Progenitor cell of endocrine pancreas (in vitro differentiated cells): ENCODE measurements at regions not wholly inside any gene's neighbourhood (a gene's known extent, or its start where the extent isn't known, plus 50 kb on each side); places are given as distances from the start of the nearest gene placed in this dataset.

Experiments
- DNase-seq: peaks from one replicate; pipeline ENCODE4 v3.0.0; 2021; ENCODE audit warnings: low spot score; ENCODE audit not compliant: unreplicated experiment
- H3K27ac Mint-ChIP-seq: 2 replicates; pipeline ENCODE4 v1.8.0; 2021; ENCODE audit warnings: mild to moderate bottlenecking, moderate library complexity, mixed read lengths
- H3K27me3 Mint-ChIP-seq: 2 replicates; pipeline ENCODE4 v1.8.0; 2021; ENCODE audit warnings: mixed read lengths
- H3K36me3 Mint-ChIP-seq: 2 replicates; pipeline ENCODE4 v1.8.0; 2022; ENCODE audit warnings: mixed read lengths; ENCODE audit not compliant: insufficient read depth
- H3K4me1 Mint-ChIP-seq: 2 replicates; pipeline ENCODE4 v1.8.0; 2021; ENCODE audit warnings: low read depth, mixed read lengths
- H3K4me3 Mint-ChIP-seq: 2 replicates; pipeline ENCODE4 v1.8.0; 2021; ENCODE audit warnings: low read depth, mild to moderate bottlenecking, moderate library complexity, mixed read lengths
- H3K9me3 Mint-ChIP-seq: 2 replicates; pipeline ENCODE4 v1.8.0; 2021; ENCODE audit warnings: low read depth, mixed read lengths
- TF ChIP-seq, protein P1 (sequence below): fragments of 200-600 bp; sonication (generic); IDR thresholded peaks from one replicate; pipeline ENCODE4 v1.5.0; 2021; ENCODE audit warnings: antibody characterized with exemption, mild to moderate bottlenecking; ENCODE audit not compliant: unreplicated experiment

DNA sequence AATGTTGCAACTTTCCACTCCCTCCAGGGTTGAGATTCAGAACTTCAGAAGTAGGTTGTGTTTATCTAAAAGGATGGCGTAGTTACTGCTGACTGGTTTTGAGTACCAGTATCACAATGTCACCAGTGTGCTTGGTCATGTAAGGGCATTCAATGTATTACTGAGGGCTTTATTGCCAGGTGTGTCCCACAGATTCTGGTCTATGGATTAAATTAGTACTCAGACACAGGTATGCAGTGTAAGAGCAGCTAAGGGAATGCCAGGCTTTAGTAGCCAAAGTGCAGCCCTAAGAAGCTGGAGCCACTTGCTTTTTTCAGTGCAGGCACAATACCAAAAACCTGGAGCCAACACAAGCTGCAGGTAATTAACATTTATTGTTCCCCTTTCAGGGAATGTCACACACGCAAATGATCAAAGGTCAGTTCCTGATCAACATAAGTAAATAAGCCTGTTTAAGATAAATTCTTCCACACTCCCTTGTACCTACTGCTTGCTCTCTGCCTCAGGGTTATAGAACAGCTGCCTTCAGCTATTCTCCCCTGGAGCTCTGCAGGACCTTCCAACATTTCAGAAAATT lies 130.1 kb upstream of the ZNF91 start:
- TF ChIP-seq, protein P1, sequence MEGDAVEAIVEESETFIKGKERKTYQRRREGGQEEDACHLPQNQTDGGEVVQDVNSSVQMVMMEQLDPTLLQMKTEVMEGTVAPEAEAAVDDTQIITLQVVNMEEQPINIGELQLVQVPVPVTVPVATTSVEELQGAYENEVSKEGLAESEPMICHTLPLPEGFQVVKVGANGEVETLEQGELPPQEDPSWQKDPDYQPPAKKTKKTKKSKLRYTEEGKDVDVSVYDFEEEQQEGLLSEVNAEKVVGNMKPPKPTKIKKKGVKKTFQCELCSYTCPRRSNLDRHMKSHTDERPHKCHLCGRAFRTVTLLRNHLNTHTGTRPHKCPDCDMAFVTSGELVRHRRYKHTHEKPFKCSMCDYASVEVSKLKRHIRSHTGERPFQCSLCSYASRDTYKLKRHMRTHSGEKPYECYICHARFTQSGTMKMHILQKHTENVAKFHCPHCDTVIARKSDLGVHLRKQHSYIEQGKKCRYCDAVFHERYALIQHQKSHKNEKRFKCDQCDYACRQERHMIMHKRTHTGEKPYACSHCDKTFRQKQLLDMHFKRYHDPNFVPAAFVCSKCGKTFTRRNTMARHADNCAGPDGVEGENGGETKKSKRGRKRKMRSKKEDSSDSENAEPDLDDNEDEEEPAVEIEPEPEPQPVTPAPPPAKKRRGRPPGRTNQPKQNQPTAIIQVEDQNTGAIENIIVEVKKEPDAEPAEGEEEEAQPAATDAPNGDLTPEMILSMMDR = no peak
- Mint-ChIP-seq H3K36me3 (no peaks in the 10 kb centered on the region), H3K9me3 (peaks cover 29% of the 10 kb centered on the region), H3K4me3 (no peak overlapping the region), H3K4me1 (peaks cover 3% of the 10 kb centered on the region), H3K27ac (no peak overlapping the region), H3K27me3 (no peaks in the 10 kb centered on the region)
- DNase-seq = no peak

DNA sequence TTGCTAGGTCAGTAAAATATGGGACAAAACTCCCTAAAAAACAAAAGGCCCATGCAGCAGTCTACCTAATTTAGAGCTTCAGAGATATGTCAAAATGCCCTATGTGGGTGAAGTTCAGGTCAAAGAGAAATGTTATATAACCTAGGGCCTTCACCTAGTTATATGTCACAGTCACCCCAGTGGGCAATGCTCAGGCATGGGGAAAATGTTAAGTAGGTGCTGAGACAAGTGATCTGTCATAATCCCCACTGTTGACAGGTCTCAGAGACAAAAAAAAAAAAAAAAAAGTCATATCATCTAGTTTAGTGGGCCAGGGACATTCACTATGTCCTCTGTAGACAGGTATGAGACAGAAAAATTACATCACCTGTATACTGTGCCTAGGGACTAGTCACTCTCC lies 128.6 kb upstream of the ZNF91 start:
- TF ChIP-seq, protein P1 = no peak
- Mint-ChIP-seq H3K36me3 (no peaks in the 10 kb centered on the region), H3K27ac (no peak overlapping the region), H3K9me3 (peaks cover 23% of the 10 kb centered on the region), H3K4me1 (peaks cover 3% of the 10 kb centered on the region), H3K4me3 (no peak overlapping the region), H3K27me3 (no peaks in the 10 kb centered on the region)
- DNase-seq = no peak

DNA sequence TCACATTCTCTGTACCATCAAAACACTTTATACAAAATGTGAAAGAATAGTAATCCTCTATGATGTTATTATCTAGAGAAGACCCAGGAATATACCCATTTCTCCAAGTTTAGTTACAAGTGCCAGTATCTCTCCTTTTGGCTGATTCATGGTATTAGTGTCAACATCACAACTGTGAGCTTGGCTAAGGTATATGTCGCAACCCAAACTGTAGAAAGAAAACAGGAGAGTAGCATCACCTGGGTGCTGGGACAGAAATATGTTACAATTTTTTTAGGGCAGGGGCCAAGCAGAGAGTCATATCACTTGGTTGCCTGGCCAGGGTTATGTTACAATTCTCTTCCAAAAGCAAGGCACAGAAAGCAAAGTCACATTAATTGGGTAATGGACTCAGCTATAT lies 127.2 kb upstream of the ZNF91 start:
- no peak overlapping the region for H3K4me3 Mint-ChIP-seq
- H3K36me3 Mint-ChIP-seq = no peaks in the 10 kb centered on the region
- no peak for DNase-seq
- no peak overlapping the region for H3K27ac Mint-ChIP-seq
- TF ChIP-seq, protein P1 = no peak
- peaks cover 3% of the 10 kb centered on the region for H3K4me1 Mint-ChIP-seq
- no peaks in the 10 kb centered on the region for H3K27me3 Mint-ChIP-seq
- peaks cover 16% of the 10 kb centered on the region for H3K9me3 Mint-ChIP-seq

DNA sequence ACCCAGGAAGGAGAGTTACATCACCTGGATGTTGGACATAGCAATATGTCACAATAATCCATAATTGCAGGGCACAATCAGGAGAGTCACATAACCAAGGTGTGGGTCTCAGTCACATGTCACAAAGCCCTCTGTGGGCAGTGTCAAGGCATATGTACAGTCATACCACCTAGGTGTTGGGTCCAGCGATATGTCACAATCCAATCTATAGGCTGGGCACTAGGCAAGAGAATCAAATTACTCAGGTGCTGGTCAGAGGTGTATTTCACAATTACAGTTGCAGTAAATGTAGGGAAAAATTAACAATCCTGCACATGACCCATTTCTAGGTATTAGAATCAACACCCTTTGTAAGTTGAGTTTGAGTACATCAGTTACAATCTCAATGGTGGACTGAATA lies 126.2 kb upstream of the ZNF91 start:
- Mint-ChIP-seq H3K4me3 (no peak overlapping the region), H3K27ac (no peak overlapping the region), H3K4me1 (peaks cover 3% of the 10 kb centered on the region), H3K36me3 (no peaks in the 10 kb centered on the region), H3K27me3 (no peaks in the 10 kb centered on the region), H3K9me3 (peaks cover 12% of the 10 kb centered on the region)
- no peak for DNase-seq
- TF ChIP-seq, protein P1 = no peak

DNA sequence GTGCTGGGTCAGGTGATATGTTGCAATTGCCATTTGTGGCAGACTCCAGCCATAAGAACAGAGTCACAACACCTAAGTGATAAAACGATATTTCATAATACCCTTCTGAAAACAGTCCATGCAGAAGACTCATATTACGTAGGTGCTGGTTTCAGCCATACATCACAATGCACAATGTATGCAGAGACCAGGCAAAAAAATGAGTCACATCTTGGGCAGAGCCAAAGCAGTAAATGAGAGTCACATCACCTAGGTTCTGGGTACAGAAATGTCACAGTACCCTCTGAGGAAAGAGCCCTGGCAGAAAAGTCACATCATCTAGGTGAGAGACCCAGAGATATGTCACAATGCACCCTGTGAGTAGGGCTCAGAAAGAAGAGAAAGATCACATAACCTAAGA lies 125.2 kb upstream of the ZNF91 start:
- TF ChIP-seq, protein P1 = no peak
- Mint-ChIP-seq H3K4me1 (no peaks in the 10 kb centered on the region), H3K4me3 (no peak overlapping the region), H3K9me3 (peaks cover 8% of the 10 kb centered on the region), H3K27ac (no peak overlapping the region), H3K36me3 (no peaks in the 10 kb centered on the region), H3K27me3 (no peaks in the 10 kb centered on the region)
- no peak for DNase-seq
